Endothelial cell of umbilical vein (primary cell): ENCODE measurements at regions not wholly inside any gene's neighbourhood (a gene's known extent, or its start where the extent isn't known, plus 50 kb on each side); places are given as distances from the start of the nearest gene placed in this dataset.

Source experiments
- BruUV-seq: library from RNA; stranded (reverse); fragments of 400-500 nt; replicated peaks from 2 replicates; lab custom pipeline; 2021; lab: Mats Ljungman, UMichigan
- CTCF ChIA-PET: fragments of 300-600, 350-600 bp; sonication (Branson Sonifier 250); formaldehyde crosslinking; loops from one replicate; lab custom pipeline; 2021; ENCODE audit warnings: antibody characterized with exemption, inconsistent platforms; lab: Charles Lee
- POLR2A ChIA-PET: fragments of 300-600, 350-600 bp; sonication (Branson Sonifier 250); formaldehyde crosslinking; loops from one replicate; lab custom pipeline; 2021; ENCODE audit warnings: antibody characterized with exemption, inconsistent platforms; lab: Charles Lee
- DNase-seq: peaks from one replicate; pipeline ENCODE4 v3.0.0-alpha.2; 2011; ENCODE audit warnings: low read depth, low spot score
- FAIRE-seq: peaks from 2 replicates; lab custom pipeline; 2011; peaks lifted over from hg19 to GRCh38; lab: Jason Lieb, UNC
- H2AFZ ChIP-seq: 2 replicates; pipeline ENCODE4 v1.6.0; 2012; ENCODE audit warnings: low read depth, low read length, control low read depth, inconsistent platforms
- H3K27ac ChIP-seq: 2 replicates; pipeline ENCODE4 v1.5.1; 2011; ENCODE audit warnings: low read depth, mild to moderate bottlenecking, control low read depth, low read length, moderate library complexity; ENCODE audit not compliant: insufficient read depth
- H3K27me3 ChIP-seq, 2 experiments: 2 replicates each; pipeline versions ENCODE4 v1.6.0 to v1.6.1; 2011; ENCODE audit warnings: low read length in 2 of 2, mixed read lengths in 1 of 2; ENCODE audit not compliant: control insufficient read depth in 2 of 2, insufficient read depth in 2 of 2
- H3K36me3 ChIP-seq, 2 experiments: 2 replicates in 1 of 2; 3 replicates in 1 of 2; pipeline ENCODE4 v1.5.1; 2011; ENCODE audit warnings: low read length in 2 of 2, mild to moderate bottlenecking in 1 of 2, moderate library complexity in 1 of 2; ENCODE audit not compliant: control insufficient read depth in 2 of 2, insufficient read depth in 2 of 2; ENCODE audit errors: extremely low read depth in 1 of 2
- H3K4me1 ChIP-seq: 3 replicates; pipeline ENCODE4 v1.5.1; 2011; ENCODE audit warnings: mild to moderate bottlenecking, low read length; ENCODE audit not compliant: control insufficient read depth, insufficient read depth; ENCODE audit errors: extremely low read depth
- H3K4me2 ChIP-seq: 2 replicates; pipeline ENCODE4 v1.6.1; 2011; ENCODE audit warnings: low read length, control low read depth, mixed read lengths; ENCODE audit not compliant: insufficient read depth
- H3K4me3 ChIP-seq, 3 experiments: fragments of 200-600 bp in 1 of 3; sonication (generic), shearing (Covaris generic) in 1 of 3; replicated peaks in 1 of 3; 2 replicates each; pipeline ENCODE4 v1.5.1; 2011 to 2016; ENCODE audit warnings: control low read depth in 3 of 3, low read length in 3 of 3, mild to moderate bottlenecking in 2 of 3, inconsistent platforms in 1 of 3, low read depth in 1 of 3, moderate library complexity in 1 of 3; ENCODE audit not compliant: insufficient read depth in 1 of 3
- H3K79me2 ChIP-seq: 2 replicates; pipeline ENCODE4 v1.6.0; 2012; ENCODE audit warnings: low read length, inconsistent platforms; ENCODE audit not compliant: control insufficient read depth, insufficient read depth
- H3K9ac ChIP-seq: replicated peaks from 2 replicates; pipeline ENCODE3; 2011; ENCODE audit warnings: low read length, control low read depth; ENCODE audit not compliant: insufficient read depth; ENCODE audit errors: extremely low read depth
- H3K9me1 ChIP-seq: replicated peaks from 3 replicates; pipeline ENCODE4 v1.6.0; 2011; ENCODE audit warnings: mild to moderate bottlenecking, low read length; ENCODE audit not compliant: control insufficient read depth, insufficient read depth; ENCODE audit errors: extremely low read depth
- H3K9me3 ChIP-seq: replicated peaks from 2 replicates; pipeline ENCODE4 v1.5.1; 2012; ENCODE audit warnings: low read length, inconsistent platforms; ENCODE audit not compliant: control insufficient read depth, insufficient read depth
- H4K20me1 ChIP-seq: replicated peaks from 2 replicates; pipeline ENCODE3; 2011; ENCODE audit warnings: mild to moderate bottlenecking, low read length; ENCODE audit not compliant: control insufficient read depth, insufficient read depth; ENCODE audit errors: extremely low read depth
- CTCF ChIP-seq, 2 donors: IDR thresholded peaks; 1 replicate in 1 of 2; 2 replicates in 1 of 2; pipeline ENCODE4 v1.5.1; 2011; ENCODE audit warnings: low read length in 2 of 2, mild to moderate bottlenecking in 2 of 2, moderate library complexity in 2 of 2, control low read depth in 1 of 2, inconsistent platforms in 1 of 2, low read depth in 1 of 2; ENCODE audit not compliant: insufficient read depth in 1 of 2; ENCODE audit errors: extremely low read depth in 1 of 2
- EZH2 ChIP-seq: IDR thresholded peaks from 2 replicates; pipeline ENCODE4 v1.6.1; 2012; ENCODE audit warnings: borderline replicate concordance, low read depth, mild to moderate bottlenecking, moderate library complexity, low read length, inconsistent platforms; ENCODE audit not compliant: severe bottlenecking
- FOS ChIP-seq: IDR thresholded peaks from 2 replicates; pipeline ENCODE4 v1.6.1; 2011; ENCODE audit warnings: mild to moderate bottlenecking, low read length, moderate library complexity, borderline replicate concordance; ENCODE audit not compliant: insufficient read depth
- GATA2 ChIP-seq: IDR thresholded peaks from 2 replicates; pipeline ENCODE4 v1.7.0; 2011; ENCODE audit warnings: low read depth, mild to moderate bottlenecking, moderate library complexity, mixed read lengths, low read length; ENCODE audit not compliant: insufficient read length, insufficient read depth
- JUN ChIP-seq: IDR thresholded peaks from 2 replicates; pipeline ENCODE4 v1.6.1; 2011; ENCODE audit warnings: borderline replicate concordance, low read depth; ENCODE audit not compliant: insufficient read length, insufficient read depth
- MAX ChIP-seq: IDR thresholded peaks from 2 replicates; pipeline ENCODE4 v1.6.1; 2011; ENCODE audit not compliant: insufficient read depth, insufficient read length
- MYC ChIP-seq: IDR thresholded peaks from one replicate; pipeline ENCODE4 v1.6.1; 2011; ENCODE audit warnings: mild to moderate bottlenecking, low read depth, low read length
- POLR2A ChIP-seq: IDR thresholded peaks from 2 replicates; pipeline ENCODE4 v1.6.1; 2012; ENCODE audit warnings: low read depth, mild to moderate bottlenecking, control low read depth, low read length
- POLR2AphosphoS5 ChIP-seq: IDR thresholded peaks from 2 replicates; pipeline ENCODE4 v1.6.1; 2012; ENCODE audit warnings: low read depth, mild to moderate bottlenecking, control low read depth, low read length, moderate library complexity; ENCODE audit not compliant: insufficient read depth
- dilution Hi-C: fragments of 300-500 bp; cut with MboI; formaldehyde crosslinking; loops from one replicate; pipeline ENCODE4 v1.15.0; 2019; ENCODE audit warnings: low sequenced_read_pairs; ENCODE audit not compliant: extremely low pct_ligation_motif_present
- intact Hi-C: fragments of 100-400 bp; cut with micrococcal nuclease; formaldehyde crosslinking; loops from one replicate; pipeline ENCODE4 v1.10.0; 2022

- intact Hi-C loops = loop anchor here (1.0 to 5.0 kb wide), 5 partner anchors 15 to 680 kb away; no protein-coding TSS in a partner anchor
- peak; percentile 99 for FAIRE-seq
These were observed 58.1 kb upstream of the ST8SIA6 start for GRCh38 chr10:17512341-17513001.

More at GRCh38 chr10:17512341-17513001, 58.1 kb upstream of the ST8SIA6 start:
- CTCF ChIA-PET = interaction anchor here (0.8 to 1.3 kb wide), 4 partner anchors 11 to 37 kb away, joined by 3 to 4 read pairs (median 3); no protein-coding TSS in a partner anchor
- H3K79me2 ChIP-seq = no peaks in the 10 kb centered on the region
- peak overlapping the region; percentile 71 for H3K9ac ChIP-seq
- H3K36me3 ChIP-seq = no peaks in the 10 kb centered on the region
- no peaks in the 10 kb centered on the region for H4K20me1 ChIP-seq
- POLR2A ChIA-PET = no interaction called here
- H3K27ac ChIP-seq = peak overlapping the region; percentile 94
- H3K4me1 ChIP-seq = peaks cover 46% of the 10 kb centered on the region
- H3K9me1 ChIP-seq = no peaks in the 10 kb centered on the region
- BruUV-seq = TSS peak; percentile 98
- no peaks in the 10 kb centered on the region for H3K27me3 ChIP-seq
- TF ChIP-seq MYC (no peak), FOS (peak; percentile 65), EZH2 (no peak), POLR2AphosphoS5 (peak; percentile 65), MAX (no peak), CTCF (IDR thresholded peaks at IDR 0.05; ENCODE audit: extremely low read depth in 1 of 2, insufficient read depth in 1 of 2, low read depth in 1 of 2, low read length in 2 of 2) (no peak), JUN (peak; percentile 63), GATA2 (peak; percentile 57), POLR2A (peak; percentile 26)
- no peak overlapping the region for H3K4me3 ChIP-seq
- peak overlapping the region; percentile 60 for H3K4me2 ChIP-seq
- no peaks in the 10 kb centered on the region for H3K9me3 ChIP-seq
- peak; percentile 99 for DNase-seq
- H2AFZ ChIP-seq = peak overlapping the region; percentile 10
- dilution Hi-C loops = no loop called here
